ENCODE measurements at regions not wholly inside any gene's neighbourhood (a gene's known extent, or its start where the extent isn't known, plus 50 kb on each side); places are given as distances from the start of the nearest gene placed in this dataset.

DNA sequence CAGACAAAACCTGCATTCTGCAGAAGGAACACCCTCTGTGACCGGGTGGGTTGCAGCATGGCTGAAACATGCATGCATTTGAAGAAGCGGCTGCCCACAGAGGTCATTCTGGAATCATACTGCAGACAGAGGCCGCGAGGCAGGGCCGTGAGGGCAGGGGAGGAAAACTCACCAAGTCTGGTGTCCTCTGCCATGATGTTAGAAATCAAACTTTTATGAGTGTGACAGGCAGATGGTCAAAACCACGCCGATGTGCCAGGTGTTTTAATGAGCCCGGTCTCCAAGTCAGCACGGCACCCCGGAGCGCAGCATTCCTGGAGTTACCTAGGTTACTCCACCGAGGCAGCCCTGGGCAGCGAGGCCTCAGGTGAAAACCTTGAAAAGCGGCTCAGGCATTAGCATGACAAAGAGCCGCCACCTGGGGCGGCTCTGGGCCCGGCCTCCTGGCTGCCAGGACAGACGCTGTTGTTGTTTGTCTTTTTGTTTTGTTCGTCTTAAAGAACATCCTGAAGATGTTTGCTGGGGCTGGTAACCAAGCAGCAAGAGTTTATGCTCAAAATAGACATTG lies 255.6 kb downstream of the ERMARD start:
- TF ChIP-seq, protein P1, sequence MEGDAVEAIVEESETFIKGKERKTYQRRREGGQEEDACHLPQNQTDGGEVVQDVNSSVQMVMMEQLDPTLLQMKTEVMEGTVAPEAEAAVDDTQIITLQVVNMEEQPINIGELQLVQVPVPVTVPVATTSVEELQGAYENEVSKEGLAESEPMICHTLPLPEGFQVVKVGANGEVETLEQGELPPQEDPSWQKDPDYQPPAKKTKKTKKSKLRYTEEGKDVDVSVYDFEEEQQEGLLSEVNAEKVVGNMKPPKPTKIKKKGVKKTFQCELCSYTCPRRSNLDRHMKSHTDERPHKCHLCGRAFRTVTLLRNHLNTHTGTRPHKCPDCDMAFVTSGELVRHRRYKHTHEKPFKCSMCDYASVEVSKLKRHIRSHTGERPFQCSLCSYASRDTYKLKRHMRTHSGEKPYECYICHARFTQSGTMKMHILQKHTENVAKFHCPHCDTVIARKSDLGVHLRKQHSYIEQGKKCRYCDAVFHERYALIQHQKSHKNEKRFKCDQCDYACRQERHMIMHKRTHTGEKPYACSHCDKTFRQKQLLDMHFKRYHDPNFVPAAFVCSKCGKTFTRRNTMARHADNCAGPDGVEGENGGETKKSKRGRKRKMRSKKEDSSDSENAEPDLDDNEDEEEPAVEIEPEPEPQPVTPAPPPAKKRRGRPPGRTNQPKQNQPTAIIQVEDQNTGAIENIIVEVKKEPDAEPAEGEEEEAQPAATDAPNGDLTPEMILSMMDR (IDR thresholded peaks at IDR 0.05; ENCODE audit: borderline replicate concordance, extremely low read depth, low read length, poor library complexity, severe bottlenecking), result no peak
- TF ChIP-seq EZH2 (IDR thresholded peaks at IDR 0.05; ENCODE audit: borderline replicate concordance, low read depth, low read length, severe bottlenecking), result no peak

Data from DND-41 (cell line).